Left lung (tissue), 4 donors: ENCODE measurements at regions not wholly inside any gene's neighbourhood (a gene's known extent, or its start where the extent isn't known, plus 50 kb on each side); places are given as distances from the start of the nearest gene placed in this dataset.

Experiments
- ATAC-seq: fragments of 200-7000 bp; cut with Tn5 transposase; one replicate; pipeline ENCODE4 v1.9.1; 2020; ENCODE audit warnings: moderate library complexity
- DNase-seq, 4 donors: peaks; one replicate each; pipeline ENCODE4 v3.0.0-alpha.2; 2013 to 2020
- H3K27ac ChIP-seq, 2 donors: fragments of 200-600 bp; sonication (generic) in 1 of 2; one replicate each; pipeline versions ENCODE4 v1.5.0 to v1.8.0; 2020 to 2021
- H3K27me3 ChIP-seq, 2 donors: fragments of 200-600 bp; sonication (generic) in 1 of 2; one replicate each; pipeline versions ENCODE4 v1.5.0 to v1.8.0; 2020 to 2021
- H3K36me3 ChIP-seq, 2 donors: fragments of 200-600 bp; sonication (generic) in 1 of 2; one replicate each; pipeline versions ENCODE4 v1.5.0 to v1.8.0; 2020 to 2021
- H3K4me1 ChIP-seq, 2 donors: fragments of 200-600 bp; one replicate each; pipeline ENCODE4 v1.8.0; 2021
- H3K4me3 ChIP-seq, 2 donors: fragments of 200-600 bp; sonication (generic) in 1 of 2; one replicate each; pipeline versions ENCODE4 v1.5.0 to v1.8.0; 2020 to 2021; ENCODE audit warnings: mild to moderate bottlenecking in 1 of 2
- H3K9me3 ChIP-seq, 2 donors: fragments of 200-600 bp; sonication (generic) in 1 of 2; one replicate each; pipeline versions ENCODE4 v1.5.0 to v1.8.0; 2020 to 2021
- intact Hi-C, 2 donors: fragments of 100-400 bp; cut with DNase I; formaldehyde crosslinking; loops; one replicate each; pipeline versions ENCODE4 v1.11.2 to v1.14.2; 2022
- TF ChIP-seq, protein P1 (sequence below), 2 donors: fragments of 200-600 bp; sonication (generic) in 1 of 2; IDR thresholded peaks; one replicate each; pipeline versions ENCODE4 v1.5.0 to v1.8.0; 2021; ENCODE audit warnings: antibody characterized with exemption in 2 of 2
- donor health status: DM: no; HTN: yes; CAD: no.
- donor health status: DM: no; HTN: no; CAD: no.

DNA sequence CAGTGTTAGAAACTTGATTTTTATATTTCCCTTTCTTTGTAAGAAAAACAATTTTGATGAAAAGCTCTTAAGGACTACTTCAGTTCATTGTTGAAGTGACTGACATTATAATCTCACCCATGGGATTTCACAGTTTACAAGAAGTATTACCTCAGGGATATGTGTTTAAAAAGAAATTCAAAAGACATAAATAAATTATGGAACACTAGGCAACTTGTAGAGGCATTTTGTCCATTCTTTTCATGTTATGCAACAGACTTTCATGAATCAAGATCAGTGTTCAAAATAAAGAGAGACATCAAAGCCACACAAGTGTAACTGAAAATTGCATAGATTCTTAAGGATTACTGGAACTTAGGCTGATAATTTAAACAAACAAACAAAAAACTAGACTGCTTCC, 196.8 kb upstream of the AGTR1 start:
- TF ChIP-seq, protein P1, sequence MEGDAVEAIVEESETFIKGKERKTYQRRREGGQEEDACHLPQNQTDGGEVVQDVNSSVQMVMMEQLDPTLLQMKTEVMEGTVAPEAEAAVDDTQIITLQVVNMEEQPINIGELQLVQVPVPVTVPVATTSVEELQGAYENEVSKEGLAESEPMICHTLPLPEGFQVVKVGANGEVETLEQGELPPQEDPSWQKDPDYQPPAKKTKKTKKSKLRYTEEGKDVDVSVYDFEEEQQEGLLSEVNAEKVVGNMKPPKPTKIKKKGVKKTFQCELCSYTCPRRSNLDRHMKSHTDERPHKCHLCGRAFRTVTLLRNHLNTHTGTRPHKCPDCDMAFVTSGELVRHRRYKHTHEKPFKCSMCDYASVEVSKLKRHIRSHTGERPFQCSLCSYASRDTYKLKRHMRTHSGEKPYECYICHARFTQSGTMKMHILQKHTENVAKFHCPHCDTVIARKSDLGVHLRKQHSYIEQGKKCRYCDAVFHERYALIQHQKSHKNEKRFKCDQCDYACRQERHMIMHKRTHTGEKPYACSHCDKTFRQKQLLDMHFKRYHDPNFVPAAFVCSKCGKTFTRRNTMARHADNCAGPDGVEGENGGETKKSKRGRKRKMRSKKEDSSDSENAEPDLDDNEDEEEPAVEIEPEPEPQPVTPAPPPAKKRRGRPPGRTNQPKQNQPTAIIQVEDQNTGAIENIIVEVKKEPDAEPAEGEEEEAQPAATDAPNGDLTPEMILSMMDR (IDR thresholded peaks at IDR 0.05): no peak
- Histone ChIP-seq H3K4me3 (no peak overlapping the region), H3K9me3 (no peaks in the 10 kb centered on the region), H3K27me3 (no peaks in the 10 kb centered on the region), H3K36me3 (no peaks in the 10 kb centered on the region), H3K4me1 (no peaks in the 10 kb centered on the region), H3K27ac (no peak overlapping the region)
- no peak for DNase-seq
- intact Hi-C loops: no loop called here
- no peak for ATAC-seq

GRCh38 chr3:148510116-148510515, 187.6 kb upstream of the AGTR1 start:
- intact Hi-C loops: no loop called here
- Histone ChIP-seq H3K27me3 (no peaks in the 10 kb centered on the region), H3K27ac (no peak overlapping the region), H3K9me3 (no peaks in the 10 kb centered on the region), H3K4me1 (no peaks in the 10 kb centered on the region), H3K4me3 (no peak overlapping the region), H3K36me3 (no peaks in the 10 kb centered on the region)
- TF ChIP-seq, protein P1 (IDR thresholded peaks at IDR 0.05): no peak
- DNase-seq: no peak
- no peak for ATAC-seq

DNA sequence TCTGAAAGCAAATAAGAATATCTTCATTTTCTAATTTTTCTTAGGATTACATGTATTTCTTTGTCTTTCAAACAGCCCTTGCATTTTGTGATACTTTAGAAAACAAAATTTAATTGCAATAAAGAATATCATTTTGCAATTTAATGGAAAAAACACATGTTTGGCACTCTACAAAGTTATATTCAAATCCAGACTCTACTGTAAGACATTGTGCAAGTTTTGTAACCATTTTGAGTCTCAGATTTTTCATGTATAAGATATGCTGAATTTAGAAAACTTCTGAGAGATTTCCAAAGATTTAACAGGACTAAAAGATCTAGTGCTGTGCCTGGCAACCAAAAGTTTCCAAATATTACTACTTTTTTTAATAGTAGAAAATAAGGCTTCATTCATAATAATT, 187.1 kb upstream of the AGTR1 start:
- ATAC-seq: no peak

DNA sequence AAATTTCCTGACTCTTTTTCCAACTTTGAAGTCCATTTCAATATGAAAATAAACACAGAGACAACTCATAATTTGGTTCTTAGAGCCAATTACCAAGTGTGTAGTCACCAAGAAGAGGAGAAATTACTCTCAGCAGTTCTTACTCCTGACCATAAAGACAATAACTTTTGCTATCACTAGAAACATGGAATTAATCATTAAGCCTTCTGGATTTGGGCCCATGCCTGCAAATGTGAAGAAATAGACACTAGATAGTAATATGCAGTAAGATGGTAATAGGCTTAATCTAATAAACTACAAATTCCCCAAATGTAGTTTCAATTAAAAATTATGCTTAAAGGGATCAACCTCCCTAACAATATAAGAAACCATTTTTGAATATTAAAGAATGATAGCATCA, 185.1 kb upstream of the AGTR1 start:
- intact Hi-C loops: no loop called here
- no peak for ATAC-seq

More for the DNA sequence above, 187.1 kb upstream of the AGTR1 start:
- Histone ChIP-seq H3K4me1 (no peaks in the 10 kb centered on the region), H3K9me3 (no peaks in the 10 kb centered on the region), H3K36me3 (no peaks in the 10 kb centered on the region), H3K27ac (no peak overlapping the region), H3K4me3 (no peak overlapping the region), H3K27me3 (no peaks in the 10 kb centered on the region)
- DNase-seq: no peak
- intact Hi-C loops: no loop called here
- TF ChIP-seq, protein P1 (IDR thresholded peaks at IDR 0.05): no peak

GRCh38 chr3:148513096-148513543, 184.6 kb upstream of the AGTR1 start:
- TF ChIP-seq, protein P1 (IDR thresholded peaks at IDR 0.05): no peak

More for the DNA sequence above, 185.1 kb upstream of the AGTR1 start:
- no peaks in the 10 kb centered on the region for H3K27me3 ChIP-seq
- no peak for DNase-seq
- TF ChIP-seq, protein P1 (IDR thresholded peaks at IDR 0.05): no peak
- H3K27ac ChIP-seq: no peak overlapping the region
- no peaks in the 10 kb centered on the region for H3K36me3 ChIP-seq
- no peak overlapping the region for H3K4me3 ChIP-seq
- H3K4me1 ChIP-seq: no peaks in the 10 kb centered on the region
- no peaks in the 10 kb centered on the region for H3K9me3 ChIP-seq

More at GRCh38 chr3:148513096-148513543, 184.6 kb upstream of the AGTR1 start:
- no peaks in the 10 kb centered on the region for H3K27me3 ChIP-seq
- no peaks in the 10 kb centered on the region for H3K4me1 ChIP-seq
- no peak overlapping the region for H3K27ac ChIP-seq
- ATAC-seq (no peak), DNase-seq (no peak)
- H3K9me3 ChIP-seq: no peaks in the 10 kb centered on the region
- H3K36me3 ChIP-seq: no peaks in the 10 kb centered on the region
- H3K4me3 ChIP-seq: no peak overlapping the region
- intact Hi-C loops: no loop called here
